HG03064 (cell line): ENCODE measurements at regions not wholly inside any gene's neighbourhood (a gene's known extent, or its start where the extent isn't known, plus 50 kb on each side); places are given as distances from the start of the nearest gene placed in this dataset.

ENCODE experiments used
- ATAC-seq: cut with Tn5 transposase; IDR thresholded peaks from one replicate; pipeline ENCODE4 v1.9.1; 2021; ENCODE audit warnings: low read depth; ENCODE audit not compliant: unreplicated experiment

DNA sequence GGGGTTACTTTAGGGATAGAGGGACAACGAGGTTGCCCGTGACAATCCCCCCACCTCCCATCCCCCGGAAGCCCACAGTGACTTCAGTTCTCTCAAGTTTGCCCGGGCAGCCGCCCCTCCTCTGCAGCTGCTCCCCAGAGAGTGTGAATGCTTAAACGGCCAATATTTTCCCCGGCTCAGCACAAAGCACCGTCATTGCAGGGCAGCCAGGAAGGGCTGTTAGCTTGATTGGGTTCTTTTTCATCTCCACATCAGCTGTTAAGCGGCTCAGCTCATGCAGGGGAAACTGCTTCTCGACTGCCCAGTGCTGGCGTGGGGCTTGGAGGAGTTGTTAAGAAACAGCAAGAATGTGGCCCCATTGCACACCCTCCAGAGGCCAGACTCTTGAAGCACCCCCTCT is 120.5 kb upstream of the NCOR2 start:
- no peak for ATAC-seq

- ATAC-seq = no peak
These were observed 119.9 kb upstream of the NCOR2 start for GRCh38 chr12:124687174-124687902.

GRCh38 chr12:124686370-124687173 is 119.2 kb upstream of the NCOR2 start:
- no peak for ATAC-seq

DNA sequence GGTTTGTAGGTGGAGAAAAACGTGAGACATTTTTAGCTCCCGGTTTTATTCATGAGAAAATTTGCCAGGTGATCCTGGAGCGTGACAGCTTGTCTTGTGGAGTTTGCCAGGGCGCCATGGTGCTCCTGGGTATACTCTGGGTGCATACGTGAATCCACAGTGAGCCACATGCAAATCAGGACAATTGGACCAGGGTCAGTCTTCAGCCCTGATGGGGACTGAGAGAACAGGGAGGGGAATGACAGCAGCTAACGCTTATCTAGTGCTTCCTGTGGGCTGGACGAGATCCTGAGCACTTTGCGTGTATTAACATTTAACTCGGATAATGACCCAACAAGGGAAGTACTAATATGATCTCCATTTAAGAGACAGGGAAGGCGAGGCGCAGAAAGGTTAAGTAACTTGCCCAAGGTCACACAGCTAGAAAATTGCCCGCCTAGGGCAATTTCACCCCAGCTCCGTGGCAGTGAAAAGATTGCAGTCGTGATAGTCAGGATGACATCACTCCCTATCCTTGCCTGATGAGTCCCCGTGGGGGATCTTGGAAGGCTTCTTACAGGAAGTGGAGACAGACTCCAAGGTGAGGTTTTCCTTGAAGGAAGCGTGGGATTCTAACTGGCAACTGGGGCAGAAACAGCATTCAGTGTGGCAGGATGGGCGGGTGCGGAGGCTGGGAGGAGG is 118.4 kb upstream of the NCOR2 start:
- no peak for ATAC-seq

- no peak for ATAC-seq
These were observed 117.7 kb upstream of the NCOR2 start for GRCh38 chr12:124684971-124685688.

DNA sequence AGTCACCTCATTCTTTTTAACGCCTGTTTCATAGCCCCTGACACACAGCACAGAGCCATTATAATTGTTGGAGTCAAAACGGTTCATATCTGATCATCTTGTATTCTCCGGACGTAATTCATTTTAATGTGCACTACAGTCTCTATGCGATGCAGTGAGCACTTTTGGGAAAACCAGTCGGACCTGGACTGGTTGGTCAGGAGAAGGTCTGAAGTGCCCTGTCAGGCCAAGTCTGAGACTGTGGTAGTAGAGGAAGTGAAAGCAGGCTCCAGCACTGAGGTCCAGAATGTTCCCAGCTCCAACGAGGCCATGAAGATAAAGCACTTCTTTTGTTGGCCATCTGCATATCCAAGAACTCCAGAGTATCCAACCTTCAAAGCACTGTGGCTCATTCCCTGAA is 117.1 kb upstream of the NCOR2 start:
- no peak for ATAC-seq

DNA sequence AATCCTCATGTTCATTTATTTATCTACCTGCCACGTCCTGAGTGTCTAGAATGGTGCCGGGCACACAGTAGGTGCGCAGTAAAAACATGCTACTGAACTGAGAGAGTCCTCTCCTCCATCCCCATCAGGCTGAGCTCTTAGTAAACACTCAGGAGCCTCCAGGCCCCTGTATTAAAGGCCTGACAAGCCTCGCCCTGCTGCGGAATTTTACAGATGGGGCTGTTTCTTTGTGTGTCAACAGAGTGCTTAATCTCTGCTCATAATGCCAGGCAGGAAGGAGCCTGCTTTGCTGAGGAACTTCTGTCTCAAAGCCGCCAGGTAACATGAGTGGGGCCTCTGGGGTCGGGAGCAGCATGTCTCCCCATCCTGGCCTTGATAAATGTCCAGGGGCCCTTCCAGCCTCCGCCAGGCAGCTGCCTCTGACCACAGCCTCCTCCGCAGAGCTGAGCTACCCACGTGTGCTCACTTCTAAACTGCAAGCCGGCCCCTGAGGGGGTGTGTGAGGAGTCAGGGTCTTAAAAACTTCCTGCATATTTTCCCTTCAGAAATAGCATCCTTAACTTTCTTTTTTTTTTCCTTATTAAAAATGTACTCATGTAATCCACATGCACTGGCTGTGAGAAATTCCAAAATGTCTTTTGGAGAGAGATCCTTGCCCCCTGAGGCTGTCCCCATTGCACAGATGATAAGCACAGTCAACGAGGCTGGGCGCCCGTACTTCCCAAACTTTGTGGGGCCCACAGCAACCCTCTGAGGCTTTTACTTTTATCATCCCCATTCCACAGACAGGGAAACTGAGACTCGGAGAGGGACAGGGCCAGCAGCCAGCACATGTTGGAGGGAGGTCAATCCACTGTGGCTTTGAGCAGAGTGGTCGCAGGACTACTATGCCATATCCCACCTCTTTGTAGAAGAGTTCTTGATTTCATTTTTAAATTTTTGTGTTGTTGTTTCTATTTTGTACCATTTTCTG is 116.0 kb upstream of the NCOR2 start:
- ATAC-seq = no peak

GRCh38 chr12:124682425-124683151 is 115.2 kb upstream of the NCOR2 start:
- ATAC-seq = no peak

GRCh38 chr12:124681779-124682391 is 114.5 kb upstream of the NCOR2 start:
- no peak for ATAC-seq

GRCh38 chr12:124680863-124681778 is 113.7 kb upstream of the NCOR2 start:
- no peak for ATAC-seq

GRCh38 chr12:124679533-124680371 is 112.3 kb upstream of the NCOR2 start:
- ATAC-seq = no peak

DNA sequence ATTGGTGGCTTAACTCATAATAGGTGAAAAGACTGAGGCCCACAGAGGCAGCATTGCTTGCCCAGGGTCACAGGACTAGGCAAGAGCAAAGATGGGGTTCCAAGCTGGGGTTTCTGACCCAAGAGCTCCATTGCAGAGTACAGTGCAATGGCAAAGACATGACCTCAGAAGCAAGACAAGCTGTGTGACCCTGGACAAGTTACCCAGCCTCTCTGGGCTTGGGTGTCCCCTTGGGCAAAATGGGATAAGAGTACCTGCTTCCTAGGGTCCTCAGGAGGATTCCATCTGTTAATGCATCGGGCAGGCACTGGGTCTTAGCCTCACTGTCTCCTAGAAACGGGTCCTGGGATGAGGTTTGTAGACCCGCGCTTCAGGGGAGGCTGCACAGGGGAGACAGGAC is 111.6 kb upstream of the NCOR2 start:
- ATAC-seq = no peak

DNA sequence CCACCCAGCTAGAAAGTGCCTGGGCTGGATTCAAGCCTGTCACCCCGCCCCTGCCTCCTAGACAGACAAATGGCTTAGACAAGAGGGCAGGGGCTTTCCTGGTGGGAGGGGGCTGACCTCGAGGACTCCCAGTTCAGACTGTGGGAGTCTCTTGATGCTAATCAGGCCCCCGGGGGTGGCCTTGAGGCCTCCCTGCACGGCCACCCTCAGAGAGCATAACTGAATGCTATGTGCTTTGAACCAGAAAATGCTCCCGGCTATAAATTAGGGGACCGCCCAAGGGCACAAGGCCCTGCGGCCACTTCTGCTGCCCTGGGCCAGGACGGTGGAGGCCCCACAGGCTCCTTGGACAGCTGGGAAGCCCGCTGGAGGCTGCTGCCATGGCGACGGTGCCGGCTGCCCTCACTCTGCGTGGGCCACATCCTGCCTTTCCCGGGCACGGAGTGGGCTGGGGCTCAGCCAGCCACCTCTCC is 111.0 kb upstream of the NCOR2 start:
- ATAC-seq = no peak

- ATAC-seq = no peak
These were observed 110.3 kb upstream of the NCOR2 start for GRCh38 chr12:124677552-124678356.

GRCh38 chr12:124676714-124677462 is 109.5 kb upstream of the NCOR2 start:
- ATAC-seq = no peak
